ENCODE measurements at regions not wholly inside any gene's neighbourhood (a gene's known extent, or its start where the extent isn't known, plus 50 kb on each side); places are given as distances from the start of the nearest gene placed in this dataset.
A peak's percentile ranks its signal among the peaks of the same experiment; 100 is the strongest.
"Not testable (repeated sequence)": the region's sequence is repeated elsewhere in the genome, so short reads cannot be mapped to it uniquely, and the experiment has no call there.

DNA sequence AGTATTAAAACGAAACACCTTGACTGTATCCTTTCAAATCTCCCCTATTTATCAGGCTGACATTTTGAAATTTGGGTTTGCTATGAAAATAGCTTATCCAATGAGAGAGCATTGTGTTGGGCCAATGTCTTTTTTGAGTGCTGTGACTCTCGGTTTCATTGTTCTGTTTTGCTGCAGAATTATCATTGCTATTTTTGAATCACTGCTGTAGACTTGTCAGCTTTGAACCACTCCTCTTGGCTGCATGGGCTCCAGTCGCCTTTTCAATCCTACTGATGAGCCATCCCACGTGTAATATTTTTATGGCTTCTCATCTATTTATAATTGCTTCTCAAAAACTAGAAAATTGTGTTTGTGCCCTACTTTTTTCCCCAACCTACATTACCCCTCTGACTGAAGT, 322.8 kb downstream of the LNPK start:
- DNase-seq, result no peak

GRCh38 chr2:175677880-175678279, 324.2 kb downstream of the LNPK start:
- DNase-seq, result no peak

GRCh38 chr2:175676813-175677212, 325.3 kb downstream of the LNPK start:
- no peak for DNase-seq

DNA sequence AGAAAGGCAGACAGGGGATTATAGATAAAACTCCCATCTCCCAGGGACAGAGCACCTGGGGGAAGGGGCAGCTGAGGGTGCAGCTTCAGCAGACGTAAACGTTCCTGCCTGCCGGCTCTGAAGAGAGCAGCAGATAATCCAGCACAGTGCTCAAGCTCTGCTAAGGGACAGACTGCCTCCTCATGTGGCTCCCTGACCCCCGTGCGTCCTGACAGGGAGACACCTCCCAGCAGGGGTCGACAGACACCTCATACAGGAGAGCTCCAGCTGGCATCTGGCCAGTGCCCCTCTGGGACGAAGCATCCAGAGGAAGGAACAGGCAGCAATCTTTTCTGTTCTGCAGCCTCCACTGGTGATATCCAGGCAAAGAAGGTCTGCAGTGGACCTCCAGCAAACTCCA, 333.3 kb downstream of the LNPK start:
- not testable (repeated sequence) for DNase-seq

- DNase-seq, result no peak
These were observed 339.7 kb downstream of the LNPK start for GRCh38 chr2:175662335-175662734.

- no peak for DNase-seq
These were observed 353.4 kb downstream of the LNPK start for GRCh38 chr2:175648577-175649063.

DNA sequence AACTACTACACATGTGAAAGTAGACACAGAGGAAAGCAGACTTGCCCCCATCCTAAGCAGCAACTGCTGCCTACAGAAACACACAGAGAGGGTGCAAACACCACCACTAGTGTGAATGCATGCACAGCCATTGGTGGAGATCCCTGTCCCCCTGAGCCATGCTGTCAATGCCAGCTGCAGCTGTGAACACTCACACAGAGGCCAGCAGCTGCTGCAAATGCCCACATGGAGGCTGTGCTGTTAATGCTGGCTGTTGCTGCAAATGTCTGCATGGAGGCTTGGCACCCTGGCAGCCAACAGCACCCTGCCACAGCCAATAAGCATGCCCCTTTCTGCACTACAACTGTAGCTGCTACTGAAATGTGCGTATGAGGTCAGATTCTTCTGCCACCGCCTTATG, 355.0 kb downstream of the LNPK start:
- no peak for DNase-seq

GRCh38 chr2:175640655-175641054, 361.4 kb downstream of the LNPK start:
- DNase-seq, result no peak

DNA sequence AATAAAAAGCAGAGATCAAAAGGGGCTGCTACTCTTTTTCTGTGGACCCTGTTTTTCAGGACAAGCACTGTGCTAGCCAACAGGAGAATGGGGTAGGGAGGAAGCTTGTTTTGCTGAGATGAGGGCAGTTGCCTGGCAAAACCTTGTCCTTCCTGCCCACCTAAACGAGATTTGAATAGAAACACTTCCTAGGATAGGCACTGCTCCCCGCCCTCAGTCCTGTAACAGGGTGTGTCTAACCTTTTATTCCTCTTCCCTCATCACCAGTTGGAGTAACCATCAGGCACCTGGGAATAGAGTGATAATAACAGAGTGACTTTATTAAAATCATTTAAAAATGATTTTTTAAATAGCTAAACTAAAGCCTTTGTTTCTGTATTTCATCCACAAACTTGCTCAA, 368.8 kb downstream of the LNPK start:
- no peak for DNase-seq

DNA sequence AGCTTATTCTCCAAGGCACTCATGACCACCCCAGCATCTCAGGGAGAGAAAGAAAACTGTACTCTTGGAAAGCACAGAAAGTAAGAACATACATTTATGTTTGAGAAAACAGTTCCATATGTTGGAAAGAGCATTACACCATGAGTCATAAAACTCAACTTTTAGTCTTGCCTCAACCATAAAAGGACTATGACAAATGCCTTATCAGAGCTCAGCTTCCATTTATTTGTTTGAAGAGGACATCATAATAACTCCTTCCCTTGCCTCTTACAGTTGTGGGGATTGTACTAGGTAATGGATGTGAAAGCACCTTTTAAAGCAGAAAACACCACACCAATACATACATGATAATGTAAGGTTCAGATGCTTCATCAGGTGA, 370.8 kb downstream of the LNPK start:
- no peak for DNase-seq

- DNase-seq, result peak; percentile 9
These were observed 371.5 kb downstream of the LNPK start for GRCh38 chr2:175630280-175631244.

- DNase-seq, result no peak
These were observed 373.8 kb downstream of the LNPK start for GRCh38 chr2:175628243-175628642.

GRCh38 chr2:175627405-175627804, 374.7 kb downstream of the LNPK start:
- DNase-seq, result no peak

GRCh38 chr2:175626796-175627195, 375.3 kb downstream of the LNPK start:
- no peak for DNase-seq

DNA sequence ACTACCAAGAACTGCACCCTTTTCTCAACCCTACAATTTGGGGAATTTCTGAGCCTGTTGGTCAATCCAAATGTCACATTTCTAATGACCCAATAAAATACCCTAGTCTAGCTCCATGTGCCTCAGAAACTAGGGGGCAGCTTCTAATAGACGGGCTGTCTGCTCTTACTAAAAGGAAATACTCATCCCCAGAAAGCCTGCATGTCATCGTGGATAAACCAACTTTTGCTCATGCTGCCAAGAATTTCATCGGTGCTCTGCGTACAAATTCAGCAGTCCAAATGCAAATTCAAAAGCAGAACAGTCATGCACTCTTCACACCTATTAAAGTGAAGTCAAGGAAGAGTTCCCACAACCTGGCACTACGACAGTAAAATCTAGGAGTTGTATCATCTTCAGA, 377.3 kb downstream of the LNPK start:
- DNase-seq, result no peak

GRCh38 chr2:175624211-175624761, 377.8 kb downstream of the LNPK start:
- DNase-seq, result no peak

GRCh38 chr2:175621821-175622220, 380.2 kb downstream of the LNPK start:
- no peak for DNase-seq

GRCh38 chr2:175620106-175620505, 382.0 kb downstream of the LNPK start:
- no peak for DNase-seq

GRCh38 chr2:175619179-175620045, 382.7 kb downstream of the LNPK start:
- no peak for DNase-seq

DNA sequence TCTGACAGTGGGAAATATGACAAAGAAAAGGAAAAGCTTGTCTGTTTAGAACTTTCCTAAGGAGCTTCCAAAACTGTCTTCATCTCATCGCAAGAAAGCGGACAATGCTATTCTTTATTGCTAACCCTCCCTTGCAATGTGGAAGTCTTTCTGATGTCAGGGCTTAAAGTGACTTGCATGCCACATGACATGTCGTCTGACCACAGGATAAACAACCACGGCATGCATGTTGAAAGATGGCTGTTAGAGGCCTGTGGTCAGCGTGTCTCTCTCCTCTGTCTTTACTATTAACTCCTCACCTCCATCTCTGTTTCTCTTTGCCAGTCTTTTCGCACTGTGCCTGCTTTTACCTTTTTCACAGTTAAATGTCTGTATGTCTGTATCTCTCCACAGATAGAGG, 389.8 kb downstream of the LNPK start:
- no peak for DNase-seq

- DNase-seq, result peak; percentile 47
These were observed 395.8 kb downstream of the LNPK start for GRCh38 chr2:175606010-175606841.

DNA sequence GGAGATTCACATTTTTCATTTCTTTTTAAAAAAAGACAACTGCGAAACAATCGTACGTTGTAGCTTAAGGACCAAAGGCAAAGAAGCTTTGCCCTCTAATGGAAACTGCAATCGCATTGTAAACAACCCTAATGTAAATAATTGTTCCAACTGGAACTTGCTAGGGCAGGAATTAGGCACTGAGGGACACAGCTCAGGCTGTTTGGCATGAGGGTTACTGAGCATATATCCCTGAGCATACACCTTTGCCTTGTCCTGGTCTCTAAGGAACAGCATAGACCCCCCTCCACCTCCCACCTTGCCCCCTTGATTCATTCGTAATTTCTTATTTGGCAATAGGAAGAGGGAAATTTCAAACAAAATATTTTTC, 396.4 kb downstream of the LNPK start:
- no peak for DNase-seq

- DNase-seq, result no peak
These were observed 400.1 kb downstream of the LNPK start for GRCh38 chr2:175601969-175602368.

All from NCI-H2081 treated with DMSO at 0.1 percent for 48 hours (cell line).